Stimulated activated naive CD8-positive, alpha-beta T cell treated with anti-CD3 and anti-CD28 coated beads, Interleukin-15, Interleukin-2, amounts not matched to agents 100 U/mL and 50 U/mL, for 24 hours (primary cell): ENCODE measurements at regions not wholly inside any gene's neighbourhood (a gene's known extent, or its start where the extent isn't known, plus 50 kb on each side); places are given as distances from the start of the nearest gene placed in this dataset.

ENCODE experiments used
- ATAC-seq: fragments of 150-1000 bp; cut with Tn5 transposase; one replicate; pipeline ENCODE4 v1.10.0; 2021
- DNase-seq: peaks from one replicate; pipeline ENCODE4 v3.0.0; 2021

DNA sequence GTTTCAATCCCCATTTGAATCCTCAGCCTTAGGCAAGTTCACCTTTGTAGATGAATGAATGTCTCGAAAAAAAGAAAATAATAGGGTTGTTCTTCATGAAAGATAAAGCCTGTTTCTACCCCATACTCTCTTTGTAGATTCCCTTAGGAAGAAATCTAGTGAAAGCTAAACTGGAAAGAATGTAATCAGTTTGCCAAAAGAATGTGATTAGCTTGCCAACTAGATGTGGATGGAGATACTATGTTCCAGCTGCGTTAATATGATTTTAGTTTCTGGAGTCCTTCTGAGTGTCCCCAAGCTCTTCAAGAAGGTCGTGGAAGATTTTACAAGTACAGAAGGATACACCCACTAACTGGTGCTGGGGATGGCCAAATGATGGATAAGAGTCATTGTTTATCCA is 162.3 kb upstream of the EDNRA start:
- no peak for ATAC-seq
- DNase-seq: no peak

DNA sequence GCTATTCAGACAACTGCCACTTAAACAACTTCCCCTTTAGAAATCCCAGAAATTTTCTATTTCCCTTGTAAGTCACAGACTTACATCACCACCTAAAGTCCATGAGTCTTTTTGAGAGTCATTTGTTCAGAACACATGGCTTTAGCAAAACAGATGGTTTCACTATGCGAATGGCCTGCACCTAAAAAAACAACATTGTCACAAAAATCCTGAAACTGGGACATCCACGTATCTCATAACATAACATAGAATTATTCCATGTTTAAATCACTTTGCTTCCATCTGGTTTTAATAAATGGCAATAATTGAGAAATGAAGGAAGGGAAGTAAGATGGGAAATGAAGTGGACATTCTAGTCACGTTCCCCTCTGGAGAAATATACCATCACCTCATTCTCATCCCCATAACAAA is 155.3 kb upstream of the EDNRA start:
- DNase-seq: no peak
- no peak for ATAC-seq

- DNase-seq (no peak), ATAC-seq (no peak)
Measured at GRCh38 chr4:147326591-147326990, 154.3 kb upstream of the EDNRA start.

DNA sequence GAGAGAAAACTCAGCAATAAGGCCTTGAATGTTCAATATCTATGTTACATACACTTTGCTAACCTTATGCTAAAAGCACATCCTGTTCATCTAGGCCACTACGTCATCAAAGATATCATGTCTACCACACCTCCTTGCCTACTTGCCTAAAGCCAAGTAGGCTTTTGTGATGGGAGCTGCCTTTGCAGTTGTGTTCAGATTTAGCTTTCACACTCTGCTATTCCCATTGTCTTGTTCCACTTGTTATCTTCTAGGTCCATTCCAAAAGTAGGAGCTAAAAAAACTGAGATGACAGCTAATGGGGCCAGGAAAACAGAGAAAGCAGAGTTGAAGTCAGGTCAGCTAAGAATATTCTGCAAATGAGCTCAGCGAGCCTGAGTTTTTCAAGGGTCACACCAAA is 153.6 kb upstream of the EDNRA start:
- DNase-seq: no peak
- no peak for ATAC-seq

DNA sequence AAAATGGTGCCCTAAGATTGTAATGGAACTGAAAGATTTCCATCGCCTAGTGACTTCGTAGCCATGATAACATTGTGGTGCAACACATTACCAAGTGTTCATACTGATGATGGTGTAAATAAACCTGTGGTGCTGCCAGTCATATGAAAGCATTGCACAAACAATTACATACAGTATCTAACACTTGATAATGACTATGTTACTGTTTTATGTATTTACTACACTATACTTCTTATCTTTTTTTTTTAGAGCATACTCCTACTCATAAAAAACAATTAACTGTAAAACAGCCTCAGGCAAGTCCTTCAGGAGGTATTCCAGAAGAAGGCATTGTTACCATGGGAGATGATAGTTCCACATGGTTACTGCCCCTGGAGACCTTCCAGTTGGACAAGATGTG is 152.7 kb upstream of the EDNRA start:
- ATAC-seq: no peak
- no peak for DNase-seq

- DNase-seq: no peak
- ATAC-seq: no peak
Measured at GRCh38 chr4:147328756-147329446, 152.0 kb upstream of the EDNRA start.

DNA sequence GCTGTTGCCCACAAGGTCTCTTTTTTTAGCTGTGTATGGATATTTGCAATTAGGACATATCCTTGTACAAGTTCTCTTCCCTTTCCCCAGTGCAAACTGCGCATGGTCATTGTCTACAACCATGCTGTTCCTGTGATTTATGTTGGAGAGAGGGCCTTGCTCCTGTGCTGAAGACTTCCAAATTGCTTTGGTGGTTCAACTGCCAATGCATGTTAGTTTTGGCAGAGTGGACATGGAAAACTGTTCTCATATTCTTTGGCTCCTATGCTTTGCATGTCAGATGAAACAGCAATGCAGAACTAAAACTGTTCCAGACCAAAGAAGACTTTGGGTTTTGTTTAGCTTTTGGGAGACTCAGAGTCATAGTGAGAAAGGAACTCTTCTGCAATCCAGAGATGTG is 148.8 kb upstream of the EDNRA start:
- DNase-seq (no peak), ATAC-seq (no peak)

- DNase-seq: no peak
- no peak for ATAC-seq
Measured at GRCh38 chr4:147334478-147334877, 146.4 kb upstream of the EDNRA start.

DNA sequence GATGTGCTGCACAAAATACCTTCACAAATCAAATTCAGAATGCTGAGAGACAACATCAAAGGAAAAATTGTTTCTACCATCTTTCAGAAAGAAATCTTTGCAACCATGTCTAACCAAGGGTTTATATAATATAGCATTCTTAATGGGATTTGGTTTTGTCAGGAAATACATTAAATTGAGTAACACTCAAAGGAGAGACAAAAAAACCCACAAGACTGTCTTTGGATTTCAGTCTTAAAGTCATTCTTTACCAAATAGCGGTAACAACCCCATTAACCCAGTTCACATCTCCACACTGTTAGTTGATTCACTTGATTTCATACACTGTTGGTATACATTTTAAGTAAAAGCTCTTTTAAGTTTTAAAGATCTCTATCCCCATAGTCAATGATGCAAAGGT is 145.7 kb upstream of the EDNRA start:
- ATAC-seq (no peak), DNase-seq (no peak)

GRCh38 chr4:147336252-147336651 is 144.6 kb upstream of the EDNRA start:
- DNase-seq: no peak
- no peak for ATAC-seq

DNA sequence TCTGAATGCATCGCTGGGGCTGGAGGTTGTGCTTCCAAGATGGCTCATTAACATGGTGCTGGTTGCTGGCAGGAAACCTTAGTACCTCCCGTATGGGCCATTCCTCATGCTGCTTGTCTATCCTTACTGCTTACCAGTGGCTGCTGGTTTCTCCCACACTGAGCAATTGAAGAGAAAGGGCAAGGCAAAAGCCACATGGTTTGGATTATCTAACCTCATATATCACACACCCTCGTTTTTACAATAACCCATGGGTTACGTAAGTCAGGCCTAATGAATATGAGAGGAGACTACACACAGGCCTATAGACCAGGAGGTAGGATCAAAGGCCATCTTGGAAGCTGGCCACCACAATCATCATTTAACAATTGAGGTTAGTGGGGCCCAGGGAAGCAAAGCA is 141.8 kb upstream of the EDNRA start:
- no peak for ATAC-seq
- DNase-seq: no peak

DNA sequence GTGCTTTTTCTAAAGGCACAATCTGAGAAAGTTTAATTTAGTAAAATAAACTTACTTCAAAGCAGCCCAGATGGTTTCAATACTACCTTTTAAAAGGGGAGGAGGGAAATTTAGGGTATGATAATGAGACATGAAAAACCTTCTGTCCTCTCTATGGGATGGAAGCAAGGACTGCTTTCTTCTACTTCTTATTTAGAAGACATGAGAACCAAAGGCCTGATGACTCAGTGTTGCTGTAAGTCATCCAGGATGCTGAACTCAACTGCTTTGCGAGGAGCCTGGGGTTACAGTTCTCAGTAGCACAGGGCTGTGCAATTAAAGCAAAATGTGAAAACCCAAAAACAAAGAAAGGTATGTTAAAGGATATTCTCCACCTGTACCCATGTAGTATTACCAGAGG is 140.8 kb upstream of the EDNRA start:
- no peak for DNase-seq
- no peak for ATAC-seq

DNA sequence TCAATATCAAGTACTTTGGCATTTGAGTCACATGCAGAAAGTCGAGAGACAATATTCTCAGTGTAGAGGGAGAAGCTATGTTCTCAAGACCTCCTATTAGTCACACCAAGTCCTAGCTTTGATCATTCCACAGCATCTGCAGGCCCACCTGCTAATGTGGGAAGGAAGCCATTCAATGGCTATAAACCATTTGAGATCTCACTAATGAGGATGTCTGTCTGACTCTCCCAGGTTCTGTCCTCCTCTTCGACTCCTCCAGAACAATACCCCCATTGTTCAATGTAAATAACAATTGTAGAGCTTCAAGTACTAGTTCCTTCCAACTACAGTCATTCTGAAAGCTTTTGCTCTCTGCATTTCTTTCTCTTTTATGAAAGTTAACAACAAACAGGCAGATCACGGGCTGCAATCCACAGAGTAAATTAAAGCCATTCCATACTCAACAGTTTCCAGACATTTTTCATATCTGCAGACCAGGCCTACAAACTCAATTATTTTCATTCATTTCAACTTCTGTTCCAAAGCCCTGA is 140.2 kb upstream of the EDNRA start:
- ATAC-seq (no peak), DNase-seq (no peak)

- ATAC-seq (no peak), DNase-seq (no peak)
Measured at GRCh38 chr4:147343692-147344091, 137.2 kb upstream of the EDNRA start.

DNA sequence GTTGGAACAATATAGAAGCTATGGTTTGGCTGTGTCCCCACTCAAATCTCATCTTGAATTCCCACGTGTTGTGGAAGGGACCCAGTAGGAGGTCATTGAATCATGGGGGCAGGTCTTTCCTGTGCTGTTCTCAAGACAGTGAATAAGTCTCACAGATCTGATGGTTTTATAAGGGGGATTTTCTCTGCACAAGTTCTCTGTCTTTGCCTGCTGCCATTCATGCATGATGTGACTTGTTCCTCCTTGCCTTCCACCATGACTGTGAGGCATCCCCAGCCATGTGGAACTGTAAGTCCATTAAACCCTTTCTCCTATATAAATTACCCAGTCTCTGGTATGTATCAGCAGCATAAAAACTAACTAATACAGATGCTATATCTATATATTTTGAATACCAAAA is 135.2 kb upstream of the EDNRA start:
- ATAC-seq (no peak), DNase-seq (no peak)

GRCh38 chr4:147347217-147347616 is 133.7 kb upstream of the EDNRA start:
- no peak for DNase-seq

GRCh38 chr4:147349193-147349592 is 131.7 kb upstream of the EDNRA start:
- DNase-seq: no peak
- ATAC-seq: no peak

More at GRCh38 chr4:147347217-147347616, 133.7 kb upstream of the EDNRA start:
- ATAC-seq: no peak

DNA sequence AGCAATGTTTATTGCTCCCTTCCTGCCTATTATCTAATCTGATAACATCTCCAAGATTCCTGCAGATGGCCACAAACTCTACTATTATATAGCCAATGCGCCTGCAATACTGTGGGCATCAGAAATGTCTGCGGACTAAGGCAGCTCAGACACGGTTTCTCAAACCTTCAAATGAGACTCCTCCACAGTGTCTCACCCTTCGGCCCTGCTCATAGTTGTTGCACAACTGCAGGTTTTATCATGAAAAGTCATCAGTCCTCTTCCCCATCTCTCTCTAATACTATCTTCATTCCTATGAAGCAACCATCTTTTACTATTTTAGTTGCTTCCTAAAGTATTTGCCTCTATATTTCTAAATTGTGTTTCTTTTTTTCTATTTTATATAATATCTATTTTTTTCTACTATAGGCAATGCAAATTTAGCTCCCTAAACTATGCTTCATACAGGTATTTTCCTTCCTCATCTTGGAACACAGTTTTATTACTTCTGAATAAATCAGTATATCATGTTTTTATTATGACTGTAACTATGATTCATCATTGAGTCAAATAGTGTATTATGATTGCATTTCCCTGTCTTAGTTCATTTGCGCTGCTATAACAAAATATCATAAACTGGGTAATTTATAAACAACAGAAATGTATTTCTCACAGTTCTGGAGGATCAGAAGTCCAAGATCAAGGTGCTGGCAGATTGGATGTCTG is 129.7 kb upstream of the EDNRA start:
- ATAC-seq (no peak), DNase-seq (no peak)

DNA sequence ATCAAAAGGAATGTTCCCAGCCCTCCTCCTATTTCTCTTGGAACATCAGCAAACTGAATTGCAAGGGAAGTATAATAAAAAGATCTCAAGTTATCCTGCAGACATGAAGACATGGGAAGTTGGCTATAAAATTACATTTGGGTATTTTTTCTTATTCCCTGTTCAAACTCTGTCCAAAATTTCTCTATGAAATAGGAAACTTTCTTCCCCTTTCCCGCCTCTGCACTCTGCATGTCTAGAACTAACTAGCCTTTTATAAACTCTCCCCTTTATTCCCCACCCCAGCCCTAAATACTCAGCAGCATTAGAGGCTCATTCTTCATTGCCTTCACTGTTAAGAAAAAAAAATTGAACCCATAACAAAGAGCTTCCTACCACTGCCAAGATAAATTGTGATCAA is 126.7 kb upstream of the EDNRA start:
- ATAC-seq (no peak), DNase-seq (no peak)

DNA sequence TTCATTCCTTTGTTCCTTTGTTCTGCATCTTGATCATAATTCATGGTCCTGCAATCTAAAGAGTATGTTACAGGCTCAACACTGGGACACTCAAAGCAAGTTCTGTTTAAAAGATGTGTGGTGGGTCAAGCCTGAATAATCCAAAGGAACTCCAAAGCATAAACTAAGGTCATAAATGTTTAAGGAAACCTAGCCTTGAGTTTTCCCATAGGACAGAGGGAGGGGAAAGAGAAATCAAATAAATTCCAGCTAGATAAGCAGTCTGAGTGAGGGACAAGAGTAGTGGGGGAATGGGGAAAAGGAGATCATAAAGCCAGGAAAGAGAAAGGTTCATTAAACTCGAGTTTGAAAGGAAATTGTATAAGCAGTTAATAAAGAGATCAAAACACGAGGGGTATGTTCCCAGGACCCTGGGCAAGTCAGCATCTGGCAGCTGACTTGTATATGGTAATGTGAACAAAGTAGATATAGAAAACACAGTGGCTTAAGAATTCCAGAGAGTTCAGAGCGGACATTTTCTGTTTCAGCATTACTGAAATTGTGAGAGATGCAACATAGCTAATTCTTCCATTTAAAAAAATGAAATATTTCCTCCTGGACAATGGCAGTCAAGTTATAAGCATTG is 125.8 kb upstream of the EDNRA start:
- no peak for ATAC-seq
- no peak for DNase-seq

DNA sequence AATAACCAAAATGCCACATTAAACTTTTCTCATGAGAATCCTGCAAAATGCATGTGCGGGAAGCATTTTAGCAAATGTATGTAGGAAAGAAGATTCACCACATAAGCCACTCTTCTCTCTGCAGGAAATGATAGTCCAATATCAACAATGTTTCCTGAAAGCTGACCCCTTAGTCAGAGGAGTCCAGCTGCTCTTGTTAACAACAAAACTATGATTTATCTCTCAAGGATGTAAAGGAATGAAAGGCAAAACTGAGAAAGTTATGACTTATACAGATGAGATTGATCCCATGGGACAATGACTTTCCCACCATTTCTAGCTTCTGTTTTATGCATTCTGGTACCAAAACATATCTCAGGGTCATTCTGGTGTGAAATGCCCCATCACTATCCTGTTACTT is 125.0 kb upstream of the EDNRA start:
- ATAC-seq (no peak), DNase-seq (no peak)

DNA sequence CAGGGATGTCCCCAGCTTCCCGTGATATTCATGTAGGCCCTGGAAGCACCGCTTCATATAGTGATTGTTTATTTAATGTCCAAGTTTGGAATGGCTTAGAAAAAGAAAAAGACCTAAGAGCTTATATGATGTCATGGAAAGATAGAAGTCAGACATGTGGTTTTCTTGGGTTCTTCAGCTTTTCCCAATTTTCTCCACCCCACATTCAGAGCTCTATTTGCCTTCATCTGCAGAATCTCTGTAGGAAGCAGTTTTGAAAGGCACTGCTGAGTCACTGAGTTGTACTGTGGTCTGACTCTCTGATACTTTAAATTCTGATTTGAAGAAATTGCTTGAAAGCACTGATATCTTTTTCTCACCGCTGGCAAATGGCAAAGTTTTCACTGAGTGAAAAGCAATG is 120.6 kb upstream of the EDNRA start:
- ATAC-seq (no peak), DNase-seq (no peak)

DNA sequence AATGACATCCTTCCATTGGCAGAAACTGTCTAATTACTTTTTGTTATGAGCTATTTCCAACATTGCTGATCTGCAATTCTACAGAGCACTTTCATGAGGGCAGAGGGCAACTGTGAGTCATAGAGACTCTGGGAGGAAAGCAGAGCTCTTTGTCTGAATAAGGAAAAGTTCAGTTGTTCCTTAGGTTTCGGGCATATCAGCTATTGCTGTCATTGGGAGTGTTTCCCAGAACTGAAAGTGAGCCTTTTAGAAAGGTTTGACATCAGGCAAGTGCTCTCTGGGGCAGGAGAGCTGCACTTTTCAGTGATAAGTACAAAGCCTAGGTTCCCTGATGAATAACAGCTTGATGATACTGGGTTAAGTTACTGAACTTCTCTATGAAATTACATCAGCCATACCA is 119.2 kb upstream of the EDNRA start:
- ATAC-seq (no peak), DNase-seq (no peak)

- DNase-seq: no peak
- ATAC-seq: no peak
Measured at GRCh38 chr4:147362938-147363337, 118.0 kb upstream of the EDNRA start.
